Activated T-helper 1 cell treated with anti-CD3 and anti-CD28 coated beads, Interleukin-2, amount 50 U/mL, for 16 hours (primary cell): ENCODE measurements at regions not wholly inside any gene's neighbourhood (a gene's known extent, or its start where the extent isn't known, plus 50 kb on each side); places are given as distances from the start of the nearest gene placed in this dataset.
"Not testable (repeated sequence)": the region's sequence is repeated elsewhere in the genome, so short reads cannot be mapped to it uniquely, and the experiment has no call there.

Experiments used
- DNase-seq, 2 donors: peaks; one replicate each; pipeline ENCODE4 v3.0.0-alpha.2; 2020; ENCODE audit warnings: low read depth in 1 of 2, low spot score in 1 of 2

DNA sequence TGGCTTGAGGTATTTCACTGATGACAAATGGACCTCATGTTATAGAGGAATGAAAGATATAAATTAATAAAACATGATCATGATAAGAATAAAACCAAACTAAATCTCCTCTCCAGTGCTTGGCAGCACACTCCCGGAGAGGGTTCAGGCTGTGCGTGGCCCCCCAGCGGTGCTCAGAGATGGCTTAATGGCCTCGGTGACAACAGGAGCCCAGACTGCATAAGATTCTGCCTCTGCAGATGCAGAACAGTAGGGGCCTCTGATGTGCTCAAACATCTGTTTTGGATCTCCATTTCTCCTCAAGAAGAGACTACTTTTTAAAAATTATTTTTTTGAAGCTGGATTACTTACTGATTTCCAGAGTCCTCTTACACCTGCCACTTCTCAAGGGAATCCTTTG, 67.0 kb upstream of the CHD6 start:
- DNase-seq = not testable (repeated sequence)

DNA sequence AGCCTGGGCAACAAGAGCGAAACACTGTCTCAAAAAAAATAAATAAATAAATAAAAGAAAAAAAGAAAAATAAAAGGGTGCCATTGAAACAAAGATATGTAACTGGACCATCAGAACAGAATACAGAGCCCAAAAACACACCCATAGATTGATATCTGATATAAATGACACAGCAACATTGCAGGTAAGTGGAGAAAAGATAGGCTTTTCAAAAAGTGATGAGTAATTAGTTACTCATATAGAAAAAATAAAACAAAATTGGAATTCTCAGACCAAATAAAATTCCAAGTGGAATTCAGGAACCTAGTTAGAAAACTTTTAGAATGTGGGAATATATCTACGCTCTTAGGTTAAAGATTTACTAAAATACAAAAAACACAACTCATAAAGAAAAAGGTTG, 60.6 kb upstream of the CHD6 start:
- DNase-seq = no peak

DNA sequence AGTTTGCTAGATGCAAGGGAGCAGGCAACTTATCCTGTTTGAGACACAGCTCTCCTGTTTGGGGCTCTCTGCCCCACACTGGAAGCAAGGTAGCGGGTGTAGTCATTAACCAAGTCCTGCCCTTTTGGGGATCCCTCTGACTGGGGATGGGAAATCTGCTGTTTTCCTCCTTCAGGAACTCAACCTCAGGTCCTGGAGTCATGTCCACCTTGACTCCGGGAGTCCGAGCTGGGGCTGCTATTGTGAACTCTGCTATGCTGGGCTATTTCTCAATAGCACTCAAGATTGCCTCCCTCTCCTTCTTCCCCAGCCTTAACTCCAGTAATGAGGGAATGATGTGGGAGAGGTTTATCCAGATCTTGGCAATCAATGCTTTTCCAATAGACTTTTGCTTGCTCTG, 54.1 kb upstream of the CHD6 start:
- DNase-seq = no peak

DNA sequence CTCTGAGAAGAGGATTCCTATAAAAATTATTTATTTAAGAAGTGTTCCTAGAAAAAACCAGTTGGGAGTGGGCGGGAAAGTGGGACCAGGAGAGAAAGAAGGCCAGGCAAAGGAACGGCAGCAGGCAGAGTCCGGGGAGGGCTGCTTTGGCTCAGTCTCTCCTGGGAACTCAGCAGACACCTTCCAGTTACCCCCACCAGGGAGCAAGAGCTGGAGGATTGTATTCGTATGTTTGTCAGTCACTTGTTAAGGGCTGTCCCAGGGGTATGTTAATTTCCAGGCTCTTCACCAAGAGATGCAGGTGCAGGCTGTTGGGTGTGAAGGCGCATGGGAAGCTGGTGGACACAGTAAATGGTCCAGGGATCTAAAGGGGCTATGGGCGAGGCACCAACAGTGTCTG, 53.0 kb upstream of the CHD6 start:
- DNase-seq = no peak

DNA sequence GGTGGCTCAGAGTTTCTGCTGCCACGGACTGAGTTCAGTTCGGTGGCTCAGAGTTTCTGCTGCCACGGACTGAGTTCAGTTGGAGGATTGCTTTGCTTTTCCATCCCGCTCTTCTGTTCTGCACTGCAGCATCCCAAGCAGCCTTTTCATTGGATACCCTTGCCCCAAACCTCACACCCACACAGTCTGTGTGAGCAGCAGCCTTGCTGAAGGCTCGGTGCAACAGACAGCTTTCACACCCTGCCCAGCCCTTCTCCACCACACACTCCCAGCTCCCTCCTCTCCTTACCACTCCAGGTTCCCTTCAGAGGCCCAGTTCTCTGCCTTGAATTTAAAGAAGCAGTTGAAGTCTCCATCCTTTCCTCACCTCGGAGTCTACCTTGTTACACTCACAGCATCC, 52.5 kb upstream of the CHD6 start:
- no peak for DNase-seq

DNA sequence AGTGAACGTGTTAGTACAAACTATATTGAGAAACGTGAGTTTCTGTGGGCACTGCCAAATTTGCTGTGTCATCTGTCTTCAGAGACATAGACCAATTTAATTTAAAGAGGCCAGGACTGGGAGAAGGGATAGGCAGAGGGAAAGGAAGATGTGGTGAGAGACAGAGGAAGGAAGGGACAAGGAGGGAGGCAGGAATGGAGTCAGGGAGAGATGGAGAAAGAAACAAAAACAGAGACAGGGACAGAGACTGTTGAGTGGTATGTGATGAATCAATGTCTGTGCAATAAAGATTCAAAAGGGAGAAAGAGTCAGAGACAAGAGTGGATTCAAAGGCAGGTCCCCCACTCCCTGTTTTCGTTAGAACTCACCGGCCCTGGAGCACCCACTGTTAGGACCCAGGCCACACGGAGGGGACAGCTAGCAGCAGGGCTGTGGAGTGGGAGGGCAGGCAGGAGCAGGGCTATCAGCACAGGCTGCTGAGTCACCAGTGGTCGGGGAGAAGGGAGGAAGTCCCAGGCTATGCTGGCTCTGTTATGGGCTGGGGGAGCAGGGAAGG, 51.6 kb upstream of the CHD6 start:
- no peak for DNase-seq

DNA sequence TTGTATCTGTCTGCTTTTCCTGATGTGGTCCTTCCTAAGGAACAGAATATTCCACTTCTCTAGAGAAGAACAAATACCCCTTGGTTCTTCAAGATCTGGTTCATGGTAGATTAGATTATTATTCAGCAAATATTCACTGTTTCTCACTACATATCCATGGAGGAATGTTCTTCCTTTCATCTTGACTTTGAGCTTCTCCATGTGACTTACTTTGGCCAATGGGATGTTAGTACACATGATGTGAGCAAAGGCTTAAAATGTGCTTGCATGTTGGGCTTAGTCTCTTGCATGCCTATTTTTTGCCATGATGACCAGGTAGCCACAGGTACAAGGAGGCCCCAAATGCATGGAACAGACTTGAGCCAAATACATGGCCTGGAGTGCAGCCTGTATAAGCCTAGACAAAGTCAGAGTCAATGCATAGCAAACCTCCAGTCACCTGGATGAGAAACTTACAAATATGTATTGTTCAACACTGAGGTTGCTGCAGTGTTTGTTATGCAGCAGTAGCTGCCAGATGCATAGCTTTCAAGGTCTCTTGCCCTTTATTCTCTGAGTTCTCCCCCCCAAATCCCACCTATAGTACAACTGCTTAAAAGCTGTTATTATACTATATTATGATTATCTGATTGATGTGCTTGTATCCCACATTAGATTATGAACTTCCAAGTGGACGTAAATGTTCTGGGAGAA, 50.0 kb upstream of the CHD6 start:
- DNase-seq = no peak
